GM03348 (cell line): ENCODE measurements at regions not wholly inside any gene's neighbourhood (a gene's known extent, or its start where the extent isn't known, plus 50 kb on each side); places are given as distances from the start of the nearest gene placed in this dataset.
"Not testable (repeated sequence)": the region's sequence is repeated elsewhere in the genome, so short reads cannot be mapped to it uniquely, and the experiment has no call there.

Experiments used
- DNase-seq: peaks from one replicate; pipeline ENCODE4 v3.0.0; 2012; ENCODE audit warnings: low spot score

GRCh38 chr5:56421246-56422075 is 188.3 kb upstream of the ANKRD55 start:
- no peak for DNase-seq

- no peak for DNase-seq
Observed at GRCh38 chr5:56420323-56420722, 187.2 kb upstream of the ANKRD55 start.

- DNase-seq, result no peak
Observed at GRCh38 chr5:56419667-56420066, 186.5 kb upstream of the ANKRD55 start.

GRCh38 chr5:56415356-56415765 is 182.2 kb upstream of the ANKRD55 start:
- peak; percentile 35 for DNase-seq

- DNase-seq, result no peak
Observed at GRCh38 chr5:56414066-56414465, 180.9 kb upstream of the ANKRD55 start.

GRCh38 chr5:56413546-56413945 is 180.4 kb upstream of the ANKRD55 start:
- DNase-seq, result no peak

GRCh38 chr5:56412601-56413379 is 179.7 kb upstream of the ANKRD55 start:
- DNase-seq, result no peak

- DNase-seq, result no peak
Observed at GRCh38 chr5:56410696-56411095, 177.6 kb upstream of the ANKRD55 start.

GRCh38 chr5:56409331-56410190 is 176.4 kb upstream of the ANKRD55 start:
- DNase-seq, result peak; percentile 56

- no peak for DNase-seq
Observed at GRCh38 chr5:56406838-56407237, 173.7 kb upstream of the ANKRD55 start.

- DNase-seq, result no peak
Observed at GRCh38 chr5:56406221-56406620, 173.1 kb upstream of the ANKRD55 start.

- no peak for DNase-seq
Observed at GRCh38 chr5:56405116-56405908, 172.2 kb upstream of the ANKRD55 start.

GRCh38 chr5:56402266-56403220 is 169.4 kb upstream of the ANKRD55 start:
- no peak for DNase-seq

GRCh38 chr5:56397796-56398195 is 164.7 kb upstream of the ANKRD55 start:
- not testable (repeated sequence) for DNase-seq

- DNase-seq, result no peak
Observed at GRCh38 chr5:56396634-56397033, 163.5 kb upstream of the ANKRD55 start.

- DNase-seq, result no peak
Observed at GRCh38 chr5:56389261-56389660, 156.1 kb upstream of the ANKRD55 start.

GRCh38 chr5:56388229-56388985 is 155.3 kb upstream of the ANKRD55 start:
- DNase-seq, result no peak

GRCh38 chr5:56386046-56386445 is 152.9 kb upstream of the ANKRD55 start:
- no peak for DNase-seq

GRCh38 chr5:56384186-56384585 is 151.1 kb upstream of the ANKRD55 start:
- DNase-seq, result no peak

- no peak for DNase-seq
Observed at GRCh38 chr5:56383761-56384160, 150.6 kb upstream of the ANKRD55 start.
